Endodermal cell (in vitro differentiated cells): ENCODE measurements at regions not wholly inside any gene's neighbourhood (a gene's known extent, or its start where the extent isn't known, plus 50 kb on each side); places are given as distances from the start of the nearest gene placed in this dataset.

Experiments used
- DNase-seq: peaks from one replicate; pipeline ENCODE4 v3.0.0-alpha.2; 2017
- H3K27ac ChIP-seq: 2 replicates; pipeline ENCODE4 v1.5.1; 2013; ENCODE audit warnings: mild to moderate bottlenecking, low read depth, low read length, moderate library complexity
- H3K27me3 ChIP-seq: 2 replicates; pipeline ENCODE4 v1.6.1; 2013; ENCODE audit warnings: mild to moderate bottlenecking, low read length, moderate library complexity; ENCODE audit not compliant: insufficient read depth, control insufficient read depth, poor library complexity, severe bottlenecking
- H3K36me3 ChIP-seq: 2 replicates; pipeline ENCODE4 v1.7.0; 2013; ENCODE audit warnings: mild to moderate bottlenecking, low read length, moderate library complexity; ENCODE audit not compliant: control insufficient read depth, insufficient read depth
- H3K4me1 ChIP-seq: one replicate; pipeline ENCODE4 v1.7.0; 2013; ENCODE audit warnings: low read length; ENCODE audit not compliant: control insufficient read depth, insufficient read depth
- H3K4me3 ChIP-seq: 2 replicates; pipeline ENCODE4 v1.5.1; 2013; ENCODE audit warnings: mild to moderate bottlenecking, low read length, moderate library complexity
- H3K9ac ChIP-seq: 2 replicates; pipeline ENCODE4 v1.6.1; 2013; ENCODE audit warnings: mild to moderate bottlenecking, low read length, moderate library complexity; ENCODE audit not compliant: poor library complexity, severe bottlenecking; ENCODE audit errors: extremely low read depth
- H3K9me3 ChIP-seq: 2 replicates; pipeline ENCODE4 v1.6.1; 2013; ENCODE audit warnings: mild to moderate bottlenecking, low read length, moderate library complexity; ENCODE audit not compliant: control insufficient read depth
- H3K27ac Mint-ChIP-seq: 2 replicates; pipeline ENCODE4 v1.8.0; 2020; ENCODE audit warnings: mixed read lengths
- H3K27me3 Mint-ChIP-seq: 2 replicates; pipeline ENCODE4 v1.8.0; 2021; ENCODE audit warnings: mild to moderate bottlenecking, mixed read lengths; ENCODE audit not compliant: insufficient read depth
- H3K36me3 Mint-ChIP-seq: 2 replicates; pipeline ENCODE4 v1.8.0; 2020; ENCODE audit warnings: low read depth, mixed read lengths
- H3K4me1 Mint-ChIP-seq: 2 replicates; pipeline ENCODE4 v1.8.0; 2020; ENCODE audit warnings: mixed read lengths
- H3K4me3 Mint-ChIP-seq: 2 replicates; pipeline ENCODE4 v1.8.0; 2020; ENCODE audit warnings: mild to moderate bottlenecking, moderate library complexity, mixed read lengths
- H3K9me3 Mint-ChIP-seq: 2 replicates; pipeline ENCODE4 v1.8.0; 2020; ENCODE audit warnings: mild to moderate bottlenecking, mixed read lengths
- CTCF ChIP-seq: fragments of 200-600 bp; sonication (generic); conservative IDR thresholded peaks from 2 replicates; pipeline ENCODE4 v1.5.0; 2021; ENCODE audit warnings: antibody characterized with exemption, mild to moderate bottlenecking
- WGBS, 2 experiments: methylation state at CpG; one replicate each; pipeline versions ENCODE4 v1.1.5 to v1.1.7; 2013; ENCODE audit warnings: missing lambda C conversion rate in 2 of 2, mixed read lengths in 1 of 2; ENCODE audit not compliant: insufficient coverage in 1 of 2, insufficient read length in 1 of 2; 5-methylcytosine and 5-hydroxymethylcytosine counted together

- peaks cover 4% of the 10 kb centered on the region for H3K4me1 Mint-ChIP-seq
- H3K27me3 Mint-ChIP-seq: no peaks in the 10 kb centered on the region
- no peaks in the 10 kb centered on the region for H3K9me3 Mint-ChIP-seq
- no peak overlapping the region for H3K27ac Mint-ChIP-seq
- no peak for DNase-seq
- 67 to 88% methylated on average over 6 of the region's 6 CpGs for WGBS, 2 experiments
- Histone ChIP-seq H3K27me3 (no peaks in the 10 kb centered on the region), H3K4me3 (no peak overlapping the region), H3K36me3 (no peaks in the 10 kb centered on the region), H3K9me3 (peaks cover 20% of the 10 kb centered on the region), H3K4me1 (no peaks in the 10 kb centered on the region), H3K9ac (no peak overlapping the region), H3K27ac (peak overlapping the region; percentile 82)
- H3K36me3 Mint-ChIP-seq: no peaks in the 10 kb centered on the region
- no peak for TF ChIP-seq CTCF
- no peak overlapping the region for H3K4me3 Mint-ChIP-seq
These were observed 129.8 kb downstream of the HDGFL1 start for GRCh38 chr6:22699151-22699550.

GRCh38 chr6:22706651-22707050 lies 137.3 kb downstream of the HDGFL1 start:
- DNase-seq: no peak
- WGBS, 2 experiments: 77 to 87% methylated on average over 2 to 5 of the region's 5 CpGs
- Histone ChIP-seq H3K9me3 (no peaks in the 10 kb centered on the region), H3K4me1 (no peaks in the 10 kb centered on the region), H3K4me3 (no peak overlapping the region), H3K9ac (no peak overlapping the region), H3K36me3 (no peaks in the 10 kb centered on the region), H3K27ac (no peak overlapping the region), H3K27me3 (no peaks in the 10 kb centered on the region)
- no peak for TF ChIP-seq CTCF
- Mint-ChIP-seq H3K36me3 (no peaks in the 10 kb centered on the region), H3K9me3 (no peaks in the 10 kb centered on the region), H3K27me3 (no peaks in the 10 kb centered on the region), H3K4me3 (no peak overlapping the region), H3K4me1 (no peaks in the 10 kb centered on the region), H3K27ac (no peak overlapping the region)

GRCh38 chr6:22708469-22708868 lies 139.1 kb downstream of the HDGFL1 start:
- no peak overlapping the region for H3K9ac ChIP-seq
- Mint-ChIP-seq H3K36me3 (no peaks in the 10 kb centered on the region), H3K4me1 (no peaks in the 10 kb centered on the region), H3K9me3 (no peaks in the 10 kb centered on the region), H3K27ac (no peak overlapping the region), H3K4me3 (no peak overlapping the region), H3K27me3 (no peaks in the 10 kb centered on the region)
- no peak overlapping the region for H3K27ac ChIP-seq
- no peak for TF ChIP-seq CTCF
- no peaks in the 10 kb centered on the region for H3K4me1 ChIP-seq
- no peaks in the 10 kb centered on the region for H3K9me3 ChIP-seq
- DNase-seq: no peak
- H3K27me3 ChIP-seq: no peaks in the 10 kb centered on the region
- no peaks in the 10 kb centered on the region for H3K36me3 ChIP-seq
- 93 to 100% methylated on average over 2 of the region's 2 CpGs for WGBS, 2 experiments
- H3K4me3 ChIP-seq: no peak overlapping the region
